ENCODE measurements at regions not wholly inside any gene's neighbourhood (a gene's known extent, or its start where the extent isn't known, plus 50 kb on each side); places are given as distances from the start of the nearest gene placed in this dataset.

DNA sequence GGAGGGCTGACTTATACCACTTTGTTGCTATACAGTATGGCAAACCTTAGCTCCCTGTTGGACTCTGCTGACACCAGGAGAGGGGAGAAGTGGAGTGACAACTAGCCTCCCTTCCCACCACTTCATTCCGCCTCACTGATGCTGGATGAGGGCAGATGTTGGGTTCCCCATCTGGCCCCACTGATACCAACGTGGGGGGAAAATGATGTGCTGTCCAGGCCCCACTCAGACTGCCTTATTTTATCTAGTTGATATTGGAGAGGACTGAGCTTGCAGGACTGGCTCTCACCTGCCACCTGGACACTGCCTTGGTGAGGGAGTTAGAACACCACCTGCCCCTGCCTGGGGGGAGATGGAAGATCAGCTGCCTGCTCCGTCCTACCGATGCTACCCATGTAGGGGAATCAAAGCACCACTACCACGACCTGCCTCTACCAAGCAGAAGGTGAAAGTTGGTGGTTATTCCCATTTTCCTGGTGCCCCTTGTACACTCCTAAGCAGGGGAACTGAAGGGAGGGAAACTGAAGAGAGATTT lies 292.1 kb downstream of the GADD45G start:
- no peak for DNase-seq (ENCODE audit: low read depth, low spot score)
- no CpG with 5 or more reads among the region's 5 CpGs for WGBS (ENCODE audit: insufficient coverage, insufficient read length)
- no peak overlapping the region for H3K4me3 ChIP-seq (ENCODE audit: low read length)
- no peak overlapping the region for H3K27ac ChIP-seq (ENCODE audit: low read length)
- no peaks in the 10 kb centered on the region for H3K4me1 ChIP-seq (ENCODE audit: control insufficient read depth, insufficient read depth, low read length)
- H3K27me3 ChIP-seq (ENCODE audit: control insufficient read depth, insufficient read depth, low read length), result no peaks in the 10 kb centered on the region
- no peaks in the 10 kb centered on the region for H3K36me3 ChIP-seq (ENCODE audit: control insufficient read depth, insufficient read depth, low read length)
- H3K9me3 ChIP-seq (ENCODE audit: control insufficient read depth, insufficient read depth, low read length), result no peaks in the 10 kb centered on the region

DNA sequence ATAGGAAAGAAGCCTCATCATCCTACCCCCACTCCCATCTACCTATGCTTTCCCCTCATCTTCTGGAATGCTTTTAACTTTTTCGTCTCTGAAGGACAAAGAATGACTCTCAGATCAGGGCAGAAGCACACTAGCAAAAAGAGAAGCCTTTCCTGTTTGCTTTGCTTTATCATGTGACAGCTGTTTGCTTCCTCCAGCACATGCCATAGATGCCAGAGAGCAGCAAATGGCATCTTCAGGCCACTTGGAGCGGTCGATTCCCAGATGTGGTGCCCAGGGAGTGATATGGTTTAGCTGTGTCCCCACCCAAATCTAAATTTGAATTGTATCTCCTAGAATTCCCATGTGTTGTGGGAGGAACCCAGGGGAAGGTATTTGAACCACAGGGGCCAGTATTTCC lies 294.8 kb downstream of the GADD45G start:
- no peak for DNase-seq (ENCODE audit: low read depth, low spot score)
- H3K4me1 ChIP-seq (ENCODE audit: control insufficient read depth, insufficient read depth, low read length), result no peaks in the 10 kb centered on the region
- H3K36me3 ChIP-seq (ENCODE audit: control insufficient read depth, insufficient read depth, low read length), result no peaks in the 10 kb centered on the region
- H3K4me3 ChIP-seq (ENCODE audit: low read length), result no peak overlapping the region
- H3K27me3 ChIP-seq (ENCODE audit: control insufficient read depth, insufficient read depth, low read length), result no peaks in the 10 kb centered on the region
- no peaks in the 10 kb centered on the region for H3K9me3 ChIP-seq (ENCODE audit: control insufficient read depth, insufficient read depth, low read length)
- H3K27ac ChIP-seq (ENCODE audit: low read length), result no peak overlapping the region
- no CpG with 5 or more reads among the region's 3 CpGs for WGBS (ENCODE audit: insufficient coverage, insufficient read length)

- no peak overlapping the region for H3K27ac ChIP-seq (ENCODE audit: low read length)
- H3K27me3 ChIP-seq (ENCODE audit: control insufficient read depth, insufficient read depth, low read length), result no peaks in the 10 kb centered on the region
- H3K9me3 ChIP-seq (ENCODE audit: control insufficient read depth, insufficient read depth, low read length), result no peaks in the 10 kb centered on the region
- no peaks in the 10 kb centered on the region for H3K36me3 ChIP-seq (ENCODE audit: control insufficient read depth, insufficient read depth, low read length)
- H3K4me1 ChIP-seq (ENCODE audit: control insufficient read depth, insufficient read depth, low read length), result peaks cover 5% of the 10 kb centered on the region
- no peak overlapping the region for H3K4me3 ChIP-seq (ENCODE audit: low read length)
- no peak for DNase-seq (ENCODE audit: low read depth, low spot score)
- no CpG with 5 or more reads among the region's 4 CpGs for WGBS (ENCODE audit: insufficient coverage, insufficient read length)
Measured at GRCh38 chr9:89901920-89902319, 297.1 kb downstream of the GADD45G start.

DNA sequence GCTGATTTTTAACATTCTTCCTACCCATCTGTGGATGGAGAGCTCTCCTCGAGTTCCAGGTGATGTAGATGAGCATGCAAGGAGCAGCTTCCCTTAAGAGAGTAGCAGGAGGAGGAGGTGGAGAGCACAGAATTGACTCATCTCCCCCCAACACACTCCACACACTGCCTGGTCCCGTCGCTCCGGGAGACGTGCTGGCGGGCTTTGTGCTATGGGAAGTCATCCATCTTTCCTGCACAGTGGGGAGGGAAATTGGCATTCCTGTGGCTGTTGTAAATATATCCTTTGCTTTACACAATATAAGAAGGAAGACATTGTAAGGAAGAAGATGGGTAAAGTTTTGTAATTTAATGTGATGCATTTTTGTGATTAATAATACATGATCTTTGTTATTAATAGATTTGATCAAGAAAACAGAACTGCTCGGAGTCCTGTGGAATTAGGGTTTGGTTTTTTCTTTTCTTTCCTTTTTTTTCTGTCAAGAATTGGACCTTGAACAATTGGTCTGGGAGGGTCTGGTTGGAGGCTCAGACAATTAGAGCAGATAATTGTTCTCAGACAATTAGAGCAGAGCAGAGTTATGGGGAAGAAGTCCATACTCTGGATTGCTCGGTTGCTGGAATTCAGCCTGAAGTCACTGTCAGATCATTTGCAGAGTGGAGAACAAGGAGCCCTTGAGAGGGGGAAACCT lies 297.8 kb downstream of the GADD45G start:
- WGBS (ENCODE audit: insufficient coverage, insufficient read length), result no CpG with 5 or more reads among the region's 8 CpGs
- Histone ChIP-seq H3K36me3 (ENCODE audit: control insufficient read depth, insufficient read depth, low read length) (no peaks in the 10 kb centered on the region), H3K9me3 (ENCODE audit: control insufficient read depth, insufficient read depth, low read length) (no peaks in the 10 kb centered on the region), H3K4me1 (ENCODE audit: control insufficient read depth, insufficient read depth, low read length) (peaks cover 5% of the 10 kb centered on the region), H3K27ac (ENCODE audit: low read length) (no peak overlapping the region), H3K27me3 (ENCODE audit: control insufficient read depth, insufficient read depth, low read length) (no peaks in the 10 kb centered on the region), H3K4me3 (ENCODE audit: low read length) (no peak overlapping the region)
- DNase-seq (ENCODE audit: low read depth, low spot score), result no peak

- H3K36me3 ChIP-seq (ENCODE audit: control insufficient read depth, insufficient read depth, low read length), result no peaks in the 10 kb centered on the region
- H3K9me3 ChIP-seq (ENCODE audit: control insufficient read depth, insufficient read depth, low read length), result no peaks in the 10 kb centered on the region
- no peak overlapping the region for H3K4me3 ChIP-seq (ENCODE audit: low read length)
- H3K27me3 ChIP-seq (ENCODE audit: control insufficient read depth, insufficient read depth, low read length), result no peaks in the 10 kb centered on the region
- H3K4me1 ChIP-seq (ENCODE audit: control insufficient read depth, insufficient read depth, low read length), result peaks cover 5% of the 10 kb centered on the region
- DNase-seq (ENCODE audit: low read depth, low spot score), result no peak
- H3K27ac ChIP-seq (ENCODE audit: low read length), result no peak overlapping the region
- WGBS (ENCODE audit: insufficient coverage, insufficient read length), result no CpG with 5 or more reads among the region's 3 CpGs
Measured at GRCh38 chr9:89903141-89903475, 298.3 kb downstream of the GADD45G start.

DNA sequence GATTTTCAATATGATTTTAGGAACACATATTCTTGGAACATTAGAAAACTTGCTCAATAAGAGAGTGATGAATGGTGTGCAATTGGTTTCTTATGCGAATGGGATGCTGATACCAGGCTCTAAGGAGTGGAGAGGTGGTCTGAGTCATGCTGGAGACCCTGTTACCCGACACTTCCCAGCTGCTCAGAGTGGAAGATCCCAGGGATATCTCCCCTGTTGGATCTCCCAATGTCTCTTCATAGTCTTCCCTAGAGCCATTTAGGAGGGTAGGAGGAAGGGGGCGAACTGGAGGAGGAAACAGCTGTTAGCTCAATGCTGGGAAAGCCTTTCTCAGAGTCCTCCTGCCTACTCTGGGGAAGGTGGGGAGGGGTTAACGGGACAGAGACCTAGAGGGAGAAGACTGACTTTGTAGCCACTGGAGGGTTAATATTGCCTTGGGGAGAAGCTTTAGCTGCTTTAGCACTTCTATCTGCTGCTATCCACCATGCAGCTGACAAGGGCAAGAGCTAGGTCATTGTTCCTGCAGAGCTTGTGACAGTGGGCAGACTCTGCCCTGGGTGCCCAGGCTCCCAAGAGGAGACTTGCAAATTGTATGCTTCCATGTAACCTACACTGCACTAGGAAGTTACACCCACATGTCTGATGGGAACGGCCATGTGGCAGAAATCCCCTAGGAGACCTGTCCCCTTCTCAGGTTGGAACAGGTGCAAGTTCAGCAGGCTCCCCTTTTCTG lies 301.0 kb downstream of the GADD45G start:
- no peak overlapping the region for H3K4me3 ChIP-seq (ENCODE audit: low read length)
- no peak for DNase-seq (ENCODE audit: low read depth, low spot score)
- H3K27me3 ChIP-seq (ENCODE audit: control insufficient read depth, insufficient read depth, low read length), result no peaks in the 10 kb centered on the region
- H3K4me1 ChIP-seq (ENCODE audit: control insufficient read depth, insufficient read depth, low read length), result peaks cover 5% of the 10 kb centered on the region
- no peaks in the 10 kb centered on the region for H3K9me3 ChIP-seq (ENCODE audit: control insufficient read depth, insufficient read depth, low read length)
- no peaks in the 10 kb centered on the region for H3K36me3 ChIP-seq (ENCODE audit: control insufficient read depth, insufficient read depth, low read length)
- H3K27ac ChIP-seq (ENCODE audit: low read length), result no peak overlapping the region
- no CpG with 5 or more reads among the region's 5 CpGs for WGBS (ENCODE audit: insufficient coverage, insufficient read length)

DNA sequence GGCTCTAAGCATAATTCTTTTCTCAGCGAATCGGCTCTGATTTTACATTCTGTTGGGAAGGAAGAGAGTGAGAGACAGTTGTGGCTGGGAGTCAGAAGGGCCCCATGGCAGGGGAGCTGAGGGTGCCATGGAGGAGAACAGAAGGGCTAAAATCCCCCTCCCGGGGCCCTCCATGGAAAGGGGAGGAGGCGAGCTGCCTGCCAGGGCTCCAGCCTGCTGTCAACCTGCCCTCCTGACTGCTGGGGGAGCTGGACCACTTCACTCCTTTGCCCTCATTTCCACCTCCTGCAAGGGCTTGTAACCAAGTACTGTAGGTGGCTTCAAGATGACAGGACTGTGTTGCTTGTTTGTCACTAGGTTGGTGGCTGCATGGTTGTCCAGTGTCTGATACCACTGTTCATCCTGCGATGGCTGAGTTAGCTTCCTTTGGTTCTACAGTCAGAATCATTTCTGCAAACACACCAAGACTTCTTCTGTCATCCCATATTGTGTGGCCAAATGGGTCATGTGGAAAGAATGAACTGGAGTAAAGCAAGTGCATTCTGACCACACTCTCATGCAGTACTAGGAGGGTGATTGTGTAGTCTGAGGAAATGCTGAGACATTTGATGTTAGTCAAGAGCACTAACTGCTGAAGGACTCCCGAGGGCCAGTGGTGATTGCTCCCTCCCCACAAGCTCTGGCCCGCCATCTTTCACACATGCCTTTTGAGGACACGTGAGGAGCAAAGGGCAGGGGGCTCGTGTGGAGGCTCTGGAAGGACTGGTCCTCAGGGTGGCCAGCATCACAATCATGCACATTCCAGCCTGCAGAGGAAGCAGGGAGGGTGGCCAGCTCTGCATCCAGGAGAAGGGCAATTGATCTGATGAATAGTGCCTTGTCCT lies 307.2 kb downstream of the GADD45G start:
- Histone ChIP-seq H3K27me3 (ENCODE audit: control insufficient read depth, insufficient read depth, low read length) (no peaks in the 10 kb centered on the region), H3K27ac (ENCODE audit: low read length) (no peak overlapping the region), H3K36me3 (ENCODE audit: control insufficient read depth, insufficient read depth, low read length) (no peaks in the 10 kb centered on the region), H3K9me3 (ENCODE audit: control insufficient read depth, insufficient read depth, low read length) (no peaks in the 10 kb centered on the region), H3K4me3 (ENCODE audit: low read length) (no peak overlapping the region), H3K4me1 (ENCODE audit: control insufficient read depth, insufficient read depth, low read length) (no peaks in the 10 kb centered on the region)
- no peak for DNase-seq (ENCODE audit: low read depth, low spot score)
- no CpG with 5 or more reads among the region's 9 CpGs for WGBS (ENCODE audit: insufficient coverage, insufficient read length)

DNA sequence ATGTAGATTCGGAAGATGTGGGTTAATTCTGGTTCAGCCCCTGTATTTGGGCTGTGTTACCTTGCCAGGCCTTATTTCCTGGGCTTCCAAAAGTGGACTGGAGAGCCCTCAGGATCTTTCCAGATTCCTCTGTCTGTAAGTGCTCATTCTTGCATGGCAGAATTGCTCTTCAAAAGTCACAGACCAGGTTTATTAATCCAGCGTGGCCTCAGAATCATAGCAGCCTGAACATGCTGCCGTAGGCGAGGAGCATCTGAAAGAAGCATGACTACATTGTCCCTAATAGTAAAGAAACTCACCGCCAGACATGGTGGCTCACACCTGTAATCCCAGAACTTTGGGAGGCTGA lies 307.8 kb downstream of the GADD45G start:
- Histone ChIP-seq H3K9me3 (ENCODE audit: control insufficient read depth, insufficient read depth, low read length) (no peaks in the 10 kb centered on the region), H3K4me3 (ENCODE audit: low read length) (no peak overlapping the region), H3K4me1 (ENCODE audit: control insufficient read depth, insufficient read depth, low read length) (no peaks in the 10 kb centered on the region), H3K27me3 (ENCODE audit: control insufficient read depth, insufficient read depth, low read length) (no peaks in the 10 kb centered on the region), H3K27ac (ENCODE audit: low read length) (no peak overlapping the region), H3K36me3 (ENCODE audit: control insufficient read depth, insufficient read depth, low read length) (no peaks in the 10 kb centered on the region)
- no peak for DNase-seq (ENCODE audit: low read depth, low spot score)
- no CpG with 5 or more reads among the region's 5 CpGs for WGBS (ENCODE audit: insufficient coverage, insufficient read length)

- Histone ChIP-seq H3K9me3 (ENCODE audit: control insufficient read depth, insufficient read depth, low read length) (no peaks in the 10 kb centered on the region), H3K27me3 (ENCODE audit: control insufficient read depth, insufficient read depth, low read length) (no peaks in the 10 kb centered on the region), H3K4me1 (ENCODE audit: control insufficient read depth, insufficient read depth, low read length) (peaks cover 1% of the 10 kb centered on the region; the same call in 1 of the 2 replicates), H3K4me3 (ENCODE audit: low read length) (no peak overlapping the region), H3K27ac (ENCODE audit: low read length) (no peak overlapping the region), H3K36me3 (ENCODE audit: control insufficient read depth, insufficient read depth, low read length) (no peaks in the 10 kb centered on the region)
- WGBS (ENCODE audit: insufficient coverage, insufficient read length), result no CpG with 5 or more reads among the region's 3 CpGs
- DNase-seq (ENCODE audit: low read depth, low spot score), result no peak
Measured at GRCh38 chr9:89915187-89915586, 310.4 kb downstream of the GADD45G start.

DNA sequence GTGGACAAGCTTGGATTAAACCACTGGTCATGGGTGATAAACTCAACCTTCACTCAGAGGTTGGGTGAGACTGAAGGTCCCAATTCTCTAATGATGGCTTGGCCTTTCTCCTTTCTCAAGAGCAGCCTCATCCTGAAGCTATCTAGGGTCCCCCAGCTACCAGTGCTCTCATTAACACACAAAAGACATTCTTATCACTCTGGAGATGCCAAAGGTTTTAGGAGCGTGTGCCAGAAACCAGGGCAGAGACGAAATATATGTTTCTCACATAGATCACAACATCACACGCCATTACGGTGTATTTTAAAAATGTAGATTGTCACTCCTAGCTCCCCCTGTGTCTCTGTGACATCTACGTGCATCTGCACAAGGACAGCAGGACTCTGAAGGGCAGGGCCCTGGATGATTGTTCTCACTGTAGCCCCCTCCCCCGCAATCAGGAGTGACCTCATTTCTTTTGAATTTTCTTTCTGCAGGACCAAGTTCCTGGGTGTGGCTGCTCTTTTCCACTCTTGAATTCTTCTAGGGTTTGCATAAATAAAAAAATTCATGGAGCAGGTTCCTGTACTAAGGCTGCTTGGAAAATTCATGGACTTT lies 311.3 kb downstream of the GADD45G start:
- DNase-seq (ENCODE audit: low read depth, low spot score), result no peak
- no peak overlapping the region for H3K27ac ChIP-seq (ENCODE audit: low read length)

More for the DNA sequence above, 311.3 kb downstream of the GADD45G start:
- no peak overlapping the region for H3K4me3 ChIP-seq (ENCODE audit: low read length)
- H3K4me1 ChIP-seq (ENCODE audit: control insufficient read depth, insufficient read depth, low read length), result peaks cover 1% of the 10 kb centered on the region; the same call in 1 of the 2 replicates
- WGBS (ENCODE audit: insufficient coverage, insufficient read length), result no CpG with 5 or more reads among the region's 6 CpGs
- H3K9me3 ChIP-seq (ENCODE audit: control insufficient read depth, insufficient read depth, low read length), result no peaks in the 10 kb centered on the region
- H3K36me3 ChIP-seq (ENCODE audit: control insufficient read depth, insufficient read depth, low read length), result no peaks in the 10 kb centered on the region
- no peaks in the 10 kb centered on the region for H3K27me3 ChIP-seq (ENCODE audit: control insufficient read depth, insufficient read depth, low read length)
